ENCODE measurements at regions not wholly inside any gene's neighbourhood (a gene's known extent, or its start where the extent isn't known, plus 50 kb on each side); places are given as distances from the start of the nearest gene placed in this dataset.

DNA sequence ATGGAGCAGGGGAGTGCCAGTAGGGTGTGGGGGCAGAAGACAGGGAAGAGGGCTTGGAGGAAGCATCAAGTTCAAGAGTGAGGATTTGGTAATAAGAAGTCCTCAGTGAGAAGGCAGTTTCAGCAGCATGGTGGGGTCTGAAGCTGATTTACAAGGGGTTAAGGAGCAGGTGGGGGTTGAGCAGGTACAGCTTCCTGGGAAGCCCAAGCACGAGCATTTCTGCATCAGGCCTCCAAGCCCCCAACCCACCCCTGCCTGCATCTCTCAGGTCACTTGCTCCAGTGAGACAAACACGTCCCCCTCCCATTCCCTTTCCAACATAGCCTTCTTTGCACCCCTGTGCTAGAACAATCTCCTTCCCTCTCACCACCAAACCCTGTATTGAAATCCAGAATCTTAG is 574.7 kb downstream of the MATN1 start:
- no peaks in the 10 kb centered on the region for H3K36me3 ChIP-seq (ENCODE audit: control insufficient read depth, insufficient read depth, low read length)
- TF ChIP-seq, protein P1, sequence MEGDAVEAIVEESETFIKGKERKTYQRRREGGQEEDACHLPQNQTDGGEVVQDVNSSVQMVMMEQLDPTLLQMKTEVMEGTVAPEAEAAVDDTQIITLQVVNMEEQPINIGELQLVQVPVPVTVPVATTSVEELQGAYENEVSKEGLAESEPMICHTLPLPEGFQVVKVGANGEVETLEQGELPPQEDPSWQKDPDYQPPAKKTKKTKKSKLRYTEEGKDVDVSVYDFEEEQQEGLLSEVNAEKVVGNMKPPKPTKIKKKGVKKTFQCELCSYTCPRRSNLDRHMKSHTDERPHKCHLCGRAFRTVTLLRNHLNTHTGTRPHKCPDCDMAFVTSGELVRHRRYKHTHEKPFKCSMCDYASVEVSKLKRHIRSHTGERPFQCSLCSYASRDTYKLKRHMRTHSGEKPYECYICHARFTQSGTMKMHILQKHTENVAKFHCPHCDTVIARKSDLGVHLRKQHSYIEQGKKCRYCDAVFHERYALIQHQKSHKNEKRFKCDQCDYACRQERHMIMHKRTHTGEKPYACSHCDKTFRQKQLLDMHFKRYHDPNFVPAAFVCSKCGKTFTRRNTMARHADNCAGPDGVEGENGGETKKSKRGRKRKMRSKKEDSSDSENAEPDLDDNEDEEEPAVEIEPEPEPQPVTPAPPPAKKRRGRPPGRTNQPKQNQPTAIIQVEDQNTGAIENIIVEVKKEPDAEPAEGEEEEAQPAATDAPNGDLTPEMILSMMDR (IDR thresholded peaks at IDR 0.05; ENCODE audit: insufficient read depth, low read length, poor library complexity, severe bottlenecking) = no peak
- H3K4me3 ChIP-seq (ENCODE audit: low read depth, low read length) = no peak overlapping the region
- H3K27me3 ChIP-seq (ENCODE audit: control insufficient read depth, insufficient read depth, low read length) = peaks cover 4% of the 10 kb centered on the region
- no peak for DNase-seq (ENCODE audit: low read depth)

DNA sequence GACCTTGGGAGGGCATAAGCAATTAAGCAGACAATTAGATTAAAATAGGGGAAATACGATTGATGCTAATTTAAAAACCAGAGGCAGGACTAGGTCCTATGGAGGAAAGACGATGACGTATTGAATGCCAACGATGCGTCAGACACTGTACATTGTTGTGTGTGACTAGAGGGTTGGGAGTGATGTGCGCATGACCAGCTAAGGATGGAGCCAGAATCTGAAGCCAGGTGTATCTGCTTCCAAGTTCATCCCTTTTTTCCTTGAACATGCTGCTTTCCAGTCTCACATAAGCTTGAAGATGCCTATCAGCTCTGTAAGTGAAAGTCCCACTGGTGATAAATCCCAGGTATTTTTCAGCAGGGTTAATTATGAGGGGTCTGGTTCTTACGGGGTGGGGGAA is 576.2 kb downstream of the MATN1 start:
- Histone ChIP-seq H3K36me3 (ENCODE audit: control insufficient read depth, insufficient read depth, low read length) (no peaks in the 10 kb centered on the region), H3K27me3 (ENCODE audit: control insufficient read depth, insufficient read depth, low read length) (peaks cover 4% of the 10 kb centered on the region), H3K4me3 (ENCODE audit: low read depth, low read length) (no peak overlapping the region)
- no peak for DNase-seq (ENCODE audit: low read depth)
- TF ChIP-seq, protein P1 (IDR thresholded peaks at IDR 0.05; ENCODE audit: insufficient read depth, low read length, poor library complexity, severe bottlenecking) = no peak

DNA sequence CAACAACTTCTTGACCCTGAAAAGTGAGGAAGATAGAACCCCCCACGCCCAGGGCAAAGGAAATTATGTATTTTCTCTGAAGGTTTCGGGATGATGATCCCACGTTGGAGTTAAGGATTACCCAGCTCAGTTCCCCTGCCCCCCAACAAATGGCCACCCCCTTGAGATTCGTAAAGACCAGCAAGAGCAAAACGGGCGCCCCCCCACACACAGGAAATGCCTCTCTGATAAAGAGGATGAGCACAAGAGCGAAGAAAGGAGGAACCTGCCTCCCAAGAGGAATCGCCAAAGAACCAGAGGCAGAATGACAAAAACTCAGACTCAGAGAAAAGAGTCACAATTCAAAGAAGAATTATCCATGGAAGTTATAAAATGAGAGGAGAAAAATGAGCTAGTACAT is 576.9 kb downstream of the MATN1 start:
- Histone ChIP-seq H3K4me3 (ENCODE audit: low read depth, low read length) (no peak overlapping the region), H3K36me3 (ENCODE audit: control insufficient read depth, insufficient read depth, low read length) (no peaks in the 10 kb centered on the region), H3K27me3 (ENCODE audit: control insufficient read depth, insufficient read depth, low read length) (peaks cover 4% of the 10 kb centered on the region)
- TF ChIP-seq, protein P1 (IDR thresholded peaks at IDR 0.05; ENCODE audit: insufficient read depth, low read length, poor library complexity, severe bottlenecking) = no peak
- no peak for DNase-seq (ENCODE audit: low read depth)

DNA sequence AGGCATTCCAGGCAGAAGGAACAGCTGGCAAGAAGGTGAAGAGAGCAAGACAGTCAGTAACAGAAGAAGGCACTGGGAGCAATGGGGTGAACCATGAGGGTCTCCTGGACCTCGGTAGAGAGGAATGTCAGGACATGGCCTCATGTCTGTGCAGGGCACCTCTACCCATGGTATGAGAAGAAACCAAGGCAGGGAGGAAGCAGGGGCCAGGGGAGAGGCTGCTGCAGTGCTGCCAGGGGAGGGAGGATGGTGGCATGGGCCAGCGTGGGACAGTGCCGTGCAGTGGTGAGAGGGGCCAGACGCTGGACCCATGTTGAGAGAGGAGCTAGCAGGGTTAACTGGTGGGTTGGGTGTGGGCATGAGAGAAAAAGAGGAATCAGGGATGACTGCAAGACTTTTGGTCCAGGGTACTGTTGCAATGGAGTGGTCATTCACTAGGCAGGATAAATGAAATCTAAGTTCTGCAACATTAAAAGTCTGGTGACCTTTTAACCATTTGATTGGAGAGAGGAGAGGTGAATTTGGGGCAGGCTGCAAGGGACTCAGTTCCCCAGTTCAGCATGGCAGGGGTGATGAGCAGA is 577.6 kb downstream of the MATN1 start:
- TF ChIP-seq, protein P1 (IDR thresholded peaks at IDR 0.05; ENCODE audit: insufficient read depth, low read length, poor library complexity, severe bottlenecking) = no peak
- H3K36me3 ChIP-seq (ENCODE audit: control insufficient read depth, insufficient read depth, low read length) = no peaks in the 10 kb centered on the region
- H3K27me3 ChIP-seq (ENCODE audit: control insufficient read depth, insufficient read depth, low read length) = peaks cover 4% of the 10 kb centered on the region
- no peak for DNase-seq (ENCODE audit: low read depth)
- no peak overlapping the region for H3K4me3 ChIP-seq (ENCODE audit: low read depth, low read length)

DNA sequence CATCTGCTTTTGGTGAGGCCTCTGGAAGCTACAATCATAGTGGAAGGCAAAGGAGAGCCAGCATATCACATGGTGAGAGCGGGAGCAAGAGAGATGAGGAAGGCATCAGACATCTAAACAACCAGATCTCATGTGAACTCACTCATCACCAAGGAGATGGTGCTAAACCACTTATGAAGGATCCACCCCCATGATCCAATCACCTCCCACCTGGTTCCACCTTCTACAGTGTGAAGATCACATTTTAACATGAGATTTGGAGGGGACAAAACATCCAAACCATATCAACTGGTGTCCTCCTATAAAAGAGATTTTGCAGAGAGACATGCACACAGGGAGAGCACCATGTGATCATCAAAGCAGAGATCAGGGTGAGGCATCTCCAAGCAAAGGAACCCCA is 578.6 kb downstream of the MATN1 start:
- TF ChIP-seq, protein P1 (IDR thresholded peaks at IDR 0.05; ENCODE audit: insufficient read depth, low read length, poor library complexity, severe bottlenecking) = no peak
- Histone ChIP-seq H3K36me3 (ENCODE audit: control insufficient read depth, insufficient read depth, low read length) (no peaks in the 10 kb centered on the region), H3K27me3 (ENCODE audit: control insufficient read depth, insufficient read depth, low read length) (peaks cover 4% of the 10 kb centered on the region), H3K4me3 (ENCODE audit: low read depth, low read length) (no peak overlapping the region)
- DNase-seq (ENCODE audit: low read depth) = no peak

DNA sequence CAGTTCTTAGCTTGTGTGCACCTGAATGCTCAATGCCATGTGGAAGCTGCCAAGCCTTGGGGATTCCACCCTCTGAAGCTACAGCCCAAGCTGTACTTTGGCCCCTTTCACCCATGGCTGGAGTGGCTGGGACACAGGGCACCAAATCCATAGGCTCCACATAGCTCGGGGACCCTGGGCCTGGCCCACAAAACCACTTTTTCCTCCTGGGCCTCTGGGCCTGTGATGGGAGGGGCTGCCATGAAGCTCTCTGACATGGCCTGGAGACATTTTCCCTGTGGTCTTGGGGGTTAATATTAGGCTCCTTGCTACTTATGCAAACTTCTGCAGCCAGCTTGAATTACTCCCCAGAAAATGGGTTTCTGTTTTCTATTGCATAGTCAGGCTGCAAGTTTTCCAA is 579.9 kb downstream of the MATN1 start:
- Histone ChIP-seq H3K27me3 (ENCODE audit: control insufficient read depth, insufficient read depth, low read length) (peaks cover under 1% of the 10 kb centered on the region), H3K36me3 (ENCODE audit: control insufficient read depth, insufficient read depth, low read length) (no peaks in the 10 kb centered on the region), H3K4me3 (ENCODE audit: low read depth, low read length) (no peak overlapping the region)
- TF ChIP-seq, protein P1 (IDR thresholded peaks at IDR 0.05; ENCODE audit: insufficient read depth, low read length, poor library complexity, severe bottlenecking) = no peak
- no peak for DNase-seq (ENCODE audit: low read depth)

Data from kidney epithelial cell (primary cell).